Lower lobe of right lung (tissue), 2 donors: ENCODE measurements at regions not wholly inside any gene's neighbourhood (a gene's known extent, or its start where the extent isn't known, plus 50 kb on each side); places are given as distances from the start of the nearest gene placed in this dataset.

Experiments
- ATAC-seq, 2 donors: fragments of 200-7000 bp; cut with Tn5 transposase; one replicate each; pipeline ENCODE4 v1.9.1; 2020 to 2022; ENCODE audit warnings: mild to moderate bottlenecking in 2 of 2, moderate library complexity in 2 of 2
- DNase-seq: peaks from one replicate; pipeline ENCODE4 v3.0.0-alpha.2; 2020
- H3K27ac ChIP-seq: fragments of 200-600 bp; one replicate; pipeline ENCODE4 v1.8.0; 2022
- H3K27me3 ChIP-seq: fragments of 200-600 bp; one replicate; pipeline ENCODE4 v1.8.0; 2022; ENCODE audit warnings: low read depth
- H3K36me3 ChIP-seq: fragments of 200-600 bp; one replicate; pipeline ENCODE4 v1.8.0; 2022; ENCODE audit warnings: mild to moderate bottlenecking
- H3K4me1 ChIP-seq: fragments of 200-600 bp; one replicate; pipeline ENCODE4 v1.8.0; 2022
- H3K4me3 ChIP-seq: fragments of 200-600 bp; one replicate; pipeline ENCODE4 v1.8.0; 2022; ENCODE audit warnings: mild to moderate bottlenecking
- H3K9me3 ChIP-seq: fragments of 200-600 bp; one replicate; pipeline ENCODE4 v1.8.0; 2022
- intact Hi-C: fragments of 100-400 bp; cut with DNase I; formaldehyde crosslinking; loops from one replicate; pipeline ENCODE4 v1.11.0; 2022
- TF ChIP-seq, protein P1 (sequence below): fragments of 200-600 bp; IDR thresholded peaks from one replicate; pipeline ENCODE4 v1.8.0; 2022; ENCODE audit warnings: antibody characterized with exemption, mild to moderate bottlenecking
- donor health status: DM: no; HTN: yes; CAD: no; lungs with severe emphysema.

DNA sequence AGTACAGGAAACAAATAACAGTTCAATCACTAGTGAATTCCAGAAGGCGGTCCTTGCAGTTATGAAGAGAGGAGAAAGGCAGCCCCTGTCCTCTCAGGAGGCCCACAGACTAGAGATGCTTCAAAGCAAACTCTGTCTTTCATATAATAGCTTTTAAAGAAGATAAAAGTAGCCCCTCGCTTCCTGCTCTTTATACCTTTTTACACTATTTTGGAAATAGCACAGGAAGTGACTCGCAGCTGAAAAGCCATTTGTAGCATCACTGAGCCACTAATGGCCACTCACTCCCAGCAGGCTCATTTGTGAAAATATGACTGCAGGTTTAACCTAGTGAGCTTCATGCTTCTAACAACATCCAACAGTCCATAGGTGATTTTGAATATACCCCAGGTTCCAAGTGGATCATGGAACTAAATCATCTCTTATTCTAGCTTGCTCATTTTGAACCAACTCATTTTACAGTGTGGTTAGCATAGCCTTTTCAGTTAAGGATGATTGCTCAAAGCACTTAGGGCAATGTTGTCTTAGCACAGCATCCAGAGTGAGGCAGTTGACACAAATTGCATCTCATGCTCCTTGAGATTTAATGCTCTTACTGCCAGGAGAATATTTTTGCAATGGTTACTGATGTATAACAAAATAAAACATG, 136.0 kb upstream of the NRSN1 start:
- H3K27ac ChIP-seq: no peak overlapping the region
- no peaks in the 10 kb centered on the region for H3K27me3 ChIP-seq
- H3K36me3 ChIP-seq: no peaks in the 10 kb centered on the region
- H3K4me1 ChIP-seq: no peaks in the 10 kb centered on the region
- DNase-seq (no peak), ATAC-seq (no peak)
- H3K4me3 ChIP-seq: no peak overlapping the region
- intact Hi-C loops: no loop called here
- H3K9me3 ChIP-seq: no peaks in the 10 kb centered on the region
- TF ChIP-seq, protein P1, sequence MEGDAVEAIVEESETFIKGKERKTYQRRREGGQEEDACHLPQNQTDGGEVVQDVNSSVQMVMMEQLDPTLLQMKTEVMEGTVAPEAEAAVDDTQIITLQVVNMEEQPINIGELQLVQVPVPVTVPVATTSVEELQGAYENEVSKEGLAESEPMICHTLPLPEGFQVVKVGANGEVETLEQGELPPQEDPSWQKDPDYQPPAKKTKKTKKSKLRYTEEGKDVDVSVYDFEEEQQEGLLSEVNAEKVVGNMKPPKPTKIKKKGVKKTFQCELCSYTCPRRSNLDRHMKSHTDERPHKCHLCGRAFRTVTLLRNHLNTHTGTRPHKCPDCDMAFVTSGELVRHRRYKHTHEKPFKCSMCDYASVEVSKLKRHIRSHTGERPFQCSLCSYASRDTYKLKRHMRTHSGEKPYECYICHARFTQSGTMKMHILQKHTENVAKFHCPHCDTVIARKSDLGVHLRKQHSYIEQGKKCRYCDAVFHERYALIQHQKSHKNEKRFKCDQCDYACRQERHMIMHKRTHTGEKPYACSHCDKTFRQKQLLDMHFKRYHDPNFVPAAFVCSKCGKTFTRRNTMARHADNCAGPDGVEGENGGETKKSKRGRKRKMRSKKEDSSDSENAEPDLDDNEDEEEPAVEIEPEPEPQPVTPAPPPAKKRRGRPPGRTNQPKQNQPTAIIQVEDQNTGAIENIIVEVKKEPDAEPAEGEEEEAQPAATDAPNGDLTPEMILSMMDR: no peak

DNA sequence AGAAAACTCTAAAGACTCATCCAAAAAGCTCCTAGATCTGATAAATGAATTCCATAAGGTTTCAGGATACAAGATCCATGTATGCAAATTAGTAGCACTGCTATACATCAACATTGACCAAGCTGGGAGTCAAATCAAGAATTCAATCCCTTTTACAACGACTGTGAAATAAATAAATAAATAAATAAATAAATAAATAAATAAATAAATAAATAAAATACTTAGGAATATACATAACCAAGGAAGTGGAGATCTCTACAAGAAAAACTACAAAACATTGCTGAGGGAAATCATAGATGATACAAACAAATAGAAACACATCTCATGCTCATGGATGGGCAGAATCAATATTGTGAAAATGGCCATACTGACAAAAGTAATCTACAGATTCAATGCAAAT, 132.0 kb upstream of the NRSN1 start:
- no peaks in the 10 kb centered on the region for H3K4me1 ChIP-seq
- no peak for DNase-seq
- H3K9me3 ChIP-seq: no peaks in the 10 kb centered on the region
- no peak for ATAC-seq
- intact Hi-C loops: no loop called here
- no peaks in the 10 kb centered on the region for H3K27me3 ChIP-seq
- no peak overlapping the region for H3K27ac ChIP-seq
- H3K4me3 ChIP-seq: no peak overlapping the region
- no peaks in the 10 kb centered on the region for H3K36me3 ChIP-seq
- TF ChIP-seq, protein P1: no peak

DNA sequence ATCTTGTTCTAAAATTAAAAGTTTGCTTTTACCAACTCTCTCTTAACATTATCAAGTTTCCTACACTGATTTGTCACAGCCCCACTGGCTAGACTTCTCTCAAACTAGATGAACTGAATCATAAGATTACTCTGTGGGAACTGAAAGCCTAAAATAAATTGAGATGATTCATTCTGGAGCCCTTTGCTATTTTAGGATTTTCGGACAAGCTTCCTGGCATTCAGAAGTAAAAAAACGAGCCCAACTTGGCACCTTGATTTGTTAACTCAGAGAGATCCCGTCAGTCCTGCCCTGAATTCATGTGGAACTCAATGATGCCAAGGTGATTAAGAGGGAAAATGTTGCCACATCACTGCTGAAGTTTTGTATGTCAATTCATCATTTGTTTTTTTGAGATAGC, 122.0 kb upstream of the NRSN1 start:
- DNase-seq: no peak
- Histone ChIP-seq H3K9me3 (no peaks in the 10 kb centered on the region), H3K27me3 (no peaks in the 10 kb centered on the region), H3K27ac (no peak overlapping the region), H3K4me1 (no peaks in the 10 kb centered on the region), H3K36me3 (no peaks in the 10 kb centered on the region), H3K4me3 (no peak overlapping the region)
- TF ChIP-seq, protein P1: no peak
- ATAC-seq: no peak
- intact Hi-C loops: no loop called here

DNA sequence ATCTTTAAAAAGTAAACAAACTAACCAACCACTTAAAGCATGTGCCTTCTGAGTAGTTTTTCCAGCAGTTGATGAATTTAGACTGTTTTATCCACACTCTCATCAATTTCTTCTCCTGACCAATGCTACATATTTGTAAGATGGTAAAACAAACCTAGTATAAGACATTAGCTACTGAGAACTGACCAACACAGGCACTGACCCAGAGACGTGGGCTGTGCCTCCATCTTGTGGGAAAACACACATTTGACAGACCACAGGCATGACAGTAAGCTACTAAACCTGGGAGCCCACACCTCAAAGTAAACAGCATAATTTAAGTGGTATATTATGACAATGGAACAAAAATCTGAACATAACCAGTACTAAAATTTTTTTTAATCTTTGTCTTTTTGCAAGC, 121.4 kb upstream of the NRSN1 start:
- no peak for ATAC-seq
- intact Hi-C loops: no loop called here
- no peak for DNase-seq

DNA sequence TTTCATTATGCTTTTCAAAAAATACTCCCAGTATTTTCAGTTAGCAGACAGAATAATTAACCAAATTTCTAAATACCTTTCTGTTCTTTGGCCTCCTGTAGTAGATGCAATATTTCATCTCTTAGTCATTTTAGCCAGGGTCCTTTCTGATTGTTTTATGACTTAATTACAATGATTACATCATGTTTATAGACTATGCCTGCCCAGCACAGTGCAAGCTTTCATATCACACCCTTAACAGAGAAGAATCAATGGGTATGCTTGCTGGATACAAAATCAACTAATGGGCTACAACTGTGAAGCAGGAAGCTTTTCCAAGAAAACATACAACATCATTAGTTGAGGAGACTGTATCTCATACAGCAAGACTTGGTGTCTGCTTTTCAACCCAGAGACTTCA, 119.8 kb upstream of the NRSN1 start:
- intact Hi-C loops: no loop called here
- no peaks in the 10 kb centered on the region for H3K9me3 ChIP-seq
- H3K36me3 ChIP-seq: no peaks in the 10 kb centered on the region
- no peaks in the 10 kb centered on the region for H3K4me1 ChIP-seq
- no peak for DNase-seq
- H3K4me3 ChIP-seq: no peak overlapping the region
- H3K27me3 ChIP-seq: no peaks in the 10 kb centered on the region
- TF ChIP-seq, protein P1: no peak
- no peak overlapping the region for H3K27ac ChIP-seq
- ATAC-seq: no peak

More for the DNA sequence above, 121.4 kb upstream of the NRSN1 start:
- Histone ChIP-seq H3K4me1 (no peaks in the 10 kb centered on the region), H3K36me3 (no peaks in the 10 kb centered on the region), H3K9me3 (no peaks in the 10 kb centered on the region), H3K27me3 (no peaks in the 10 kb centered on the region), H3K27ac (no peak overlapping the region), H3K4me3 (no peak overlapping the region)
- TF ChIP-seq, protein P1: no peak
